B cell (primary cell): ENCODE measurements at regions not wholly inside any gene's neighbourhood (a gene's known extent, or its start where the extent isn't known, plus 50 kb on each side); places are given as distances from the start of the nearest gene placed in this dataset.

Experiments used
- ATAC-seq: fragments of 200-7000 bp; cut with Tn5 transposase; one replicate; pipeline ENCODE4 v1.10.0; 2021; ENCODE audit warnings: low read depth, mild to moderate bottlenecking, moderate number of reproducible peaks, moderate library complexity
- CTCF ChIA-PET: fragments of 350-600 bp; sonication (Branson Sonifier 250); formaldehyde crosslinking; loops from one replicate; lab custom pipeline; 2021; ENCODE audit warnings: antibody characterized with exemption, inconsistent platforms; lab: Charles Lee
- POLR2A ChIA-PET: fragments of 350-600 bp; sonication (Branson Sonifier 250); formaldehyde crosslinking; loops from one replicate; lab custom pipeline; 2021; ENCODE audit warnings: antibody characterized with exemption; lab: Charles Lee
- DNase-seq: peaks from one replicate; pipeline ENCODE4 v3.0.0; 2013
- H2AFZ ChIP-seq: 2 replicates; pipeline ENCODE4 v1.6.1; 2012; ENCODE audit warnings: mild to moderate bottlenecking, low read depth, low read length; ENCODE audit not compliant: insufficient read depth, poor library complexity, severe bottlenecking
- H3K27ac ChIP-seq, 2 donors: 1 replicate in 1 of 2; 2 replicates in 1 of 2; pipeline ENCODE4 v1.5.1; 2012 to 2013; ENCODE audit warnings: low read length in 2 of 2, mild to moderate bottlenecking in 2 of 2, moderate library complexity in 1 of 2
- H3K27me3 ChIP-seq, 4 experiments: fragments of 200-600 bp in 1 of 4; sonication (generic) in 1 of 4; replicated peaks in 1 of 4; 1 replicate in 2 of 4; 2 replicates in 2 of 4; pipeline versions ENCODE4 v1.6.1 to v1.7.0; 2013 to 2016; ENCODE audit warnings: low read length in 3 of 4, mild to moderate bottlenecking in 2 of 4, mixed read lengths in 1 of 4, moderate library complexity in 1 of 4; ENCODE audit not compliant: insufficient read depth in 4 of 4, control insufficient read depth in 3 of 4; ENCODE audit errors: control extremely low read depth in 1 of 4
- H3K36me3 ChIP-seq, 2 experiments: replicated peaks in 1 of 2; 1 replicate in 1 of 2; 2 replicates in 1 of 2; pipeline versions ENCODE4 v1.6.1 to v1.7.1; 2013; ENCODE audit warnings: low read length in 1 of 2; ENCODE audit not compliant: insufficient read depth in 2 of 2, control insufficient read depth in 1 of 2; ENCODE audit errors: control extremely low read depth in 1 of 2, extremely low read depth in 1 of 2
- H3K4me1 ChIP-seq, 2 donors: fragments of 200-600 bp in 1 of 2; sonication (generic) in 1 of 2; 1 replicate in 1 of 2; 2 replicates in 1 of 2; pipeline versions ENCODE4 v1.5.1 to v1.6.1; 2013 to 2017; ENCODE audit warnings: low read length in 2 of 2; ENCODE audit not compliant: control insufficient read depth in 2 of 2, insufficient read depth in 2 of 2
- H3K4me2 ChIP-seq: replicated peaks from 2 replicates; pipeline ENCODE3; 2012; ENCODE audit warnings: mild to moderate bottlenecking, low read depth, low read length; ENCODE audit not compliant: poor library complexity, severe bottlenecking
- H3K4me3 ChIP-seq, 5 experiments: fragments of 200-600 bp in 1 of 5; sonication (generic) in 1 of 5; 1 replicate in 3 of 5; 2 replicates in 2 of 5; pipeline versions ENCODE4 v1.5.1 to v1.7.0; 2011 to 2016; ENCODE audit warnings: low read length in 4 of 5, mild to moderate bottlenecking in 4 of 5, low read depth in 2 of 5, control low read depth in 1 of 5, moderate library complexity in 1 of 5; ENCODE audit not compliant: insufficient read depth in 1 of 5; ENCODE audit errors: control extremely low read depth in 1 of 5, extremely low read depth in 1 of 5
- H3K79me2 ChIP-seq: fragments of 200-600 bp; sonication (generic); one replicate; pipeline ENCODE4 v1.6.0; 2016; ENCODE audit warnings: low read length; ENCODE audit not compliant: control insufficient read depth, insufficient read depth
- H3K9ac ChIP-seq: fragments of 200-600 bp; sonication (generic); 2 replicates; pipeline ENCODE4 v1.6.1; 2017; ENCODE audit warnings: mild to moderate bottlenecking, low read length, moderate library complexity
- H3K9me3 ChIP-seq, 3 donors: one replicate each; pipeline versions ENCODE4 v1.6.1 to v1.7.1; 2013; ENCODE audit warnings: low read length in 2 of 3; ENCODE audit not compliant: control insufficient read depth in 2 of 3, insufficient read depth in 1 of 3; ENCODE audit errors: control extremely low read depth in 1 of 3
- H4K20me1 ChIP-seq: 2 replicates; pipeline ENCODE4 v1.6.0; 2012; ENCODE audit warnings: mild to moderate bottlenecking, low read length; ENCODE audit not compliant: insufficient read depth, control insufficient read depth, poor library complexity, severe bottlenecking
- H3K27ac Mint-ChIP-seq: one replicate; pipeline ENCODE4 v1.8.0; 2021; ENCODE audit warnings: mixed read lengths
- H3K27me3 Mint-ChIP-seq: one replicate; pipeline ENCODE4 v1.8.0; 2021; ENCODE audit warnings: mixed read lengths
- H3K4me1 Mint-ChIP-seq: one replicate; pipeline ENCODE4 v1.8.0; 2021; ENCODE audit warnings: mixed read lengths
- H3K4me3 Mint-ChIP-seq: one replicate; pipeline ENCODE4 v1.8.0; 2021; ENCODE audit warnings: mixed read lengths
- H3K9me3 Mint-ChIP-seq: one replicate; pipeline ENCODE4 v1.8.0; 2022; ENCODE audit warnings: mixed read lengths; ENCODE audit not compliant: insufficient read depth
- CTCF ChIP-seq: fragments of 200-600 bp; IDR thresholded peaks from one replicate; pipeline ENCODE4 v1.8.0; 2022; ENCODE audit warnings: antibody characterized with exemption, mild to moderate bottlenecking
- EZH2 ChIP-seq: IDR thresholded peaks from 2 replicates; pipeline ENCODE4 v1.6.1; 2012; ENCODE audit warnings: borderline replicate concordance, low read depth, mild to moderate bottlenecking, moderate library complexity, low read length; ENCODE audit not compliant: insufficient read depth, poor library complexity, severe bottlenecking
- WGBS: methylation state at CpG from one replicate; pipeline ENCODE4 v1.1.5; 2013; ENCODE audit warnings: missing lambda C conversion rate; ENCODE audit not compliant: insufficient coverage; 5-methylcytosine and 5-hydroxymethylcytosine counted together
- intact Hi-C: fragments of 100-400 bp; cut with micrococcal nuclease; formaldehyde crosslinking; loops from one replicate; pipeline ENCODE4 v1.10.0; 2022

GRCh38 chr4:45442466-45442865, 681.4 kb downstream of the GABRG1 start:
- H3K9ac ChIP-seq, result no peak overlapping the region
- no peaks in the 10 kb centered on the region for H3K4me1 ChIP-seq
- H3K27me3 ChIP-seq, result no peaks in the 10 kb centered on the region
- Mint-ChIP-seq H3K4me3 (no peak overlapping the region), H3K27me3 (no peaks in the 10 kb centered on the region), H3K27ac (no peak overlapping the region), H3K9me3 (no peaks in the 10 kb centered on the region), H3K4me1 (no peaks in the 10 kb centered on the region)
- 100% methylated on average over 1 of the region's 1 CpG for WGBS
- ChIA-PET POLR2A (no interaction called here), CTCF (no interaction called here)
- H3K4me2 ChIP-seq, result no peak overlapping the region
- no peak overlapping the region for H3K27ac ChIP-seq
- no peaks in the 10 kb centered on the region for H3K79me2 ChIP-seq
- no peaks in the 10 kb centered on the region for H4K20me1 ChIP-seq
- intact Hi-C loops, result no loop called here
- H2AFZ ChIP-seq, result no peak overlapping the region
- DNase-seq (no peak), ATAC-seq (no peak)
- no peak for TF ChIP-seq EZH2
- TF ChIP-seq CTCF, result no peak
- no peaks in the 10 kb centered on the region for H3K9me3 ChIP-seq
- no peaks in the 10 kb centered on the region for H3K36me3 ChIP-seq
- H3K4me3 ChIP-seq, result no peak overlapping the region

- ChIA-PET CTCF (no interaction called here), POLR2A (no interaction called here)
- no peaks in the 10 kb centered on the region for H3K9me3 ChIP-seq
- intact Hi-C loops, result no loop called here
- DNase-seq (no peak), ATAC-seq (no peak)
- no peaks in the 10 kb centered on the region for H3K4me1 ChIP-seq
- no peak overlapping the region for H3K27ac ChIP-seq
- H4K20me1 ChIP-seq, result no peaks in the 10 kb centered on the region
- H3K27me3 Mint-ChIP-seq, result no peaks in the 10 kb centered on the region
- no CpG with 5 or more reads among the region's 2 CpGs for WGBS
- no peak overlapping the region for H3K4me3 Mint-ChIP-seq
- H3K79me2 ChIP-seq, result no peaks in the 10 kb centered on the region
- no peak overlapping the region for H2AFZ ChIP-seq
- no peaks in the 10 kb centered on the region for H3K4me1 Mint-ChIP-seq
- no peak overlapping the region for H3K4me3 ChIP-seq
- no peak overlapping the region for H3K9ac ChIP-seq
- no peak overlapping the region for H3K27ac Mint-ChIP-seq
- no peaks in the 10 kb centered on the region for H3K9me3 Mint-ChIP-seq
- H3K36me3 ChIP-seq, result no peaks in the 10 kb centered on the region
- TF ChIP-seq CTCF (no peak), EZH2 (no peak)
- no peaks in the 10 kb centered on the region for H3K27me3 ChIP-seq
- no peak overlapping the region for H3K4me2 ChIP-seq
Observed at GRCh38 chr4:45438047-45438446, 685.8 kb downstream of the GABRG1 start.
